PC-3 (cell line): ENCODE measurements at regions not wholly inside any gene's neighbourhood (a gene's known extent, or its start where the extent isn't known, plus 50 kb on each side); places are given as distances from the start of the nearest gene placed in this dataset.
"Not testable (repeated sequence)": the region's sequence is repeated elsewhere in the genome, so short reads cannot be mapped to it uniquely, and the experiment has no call there.

Experiments used
- ATAC-seq: fragments of 200-7000 bp; cut with Tn5 transposase; 2 replicates; pipeline ENCODE4 v1.9.1; 2020; ENCODE audit warnings: mild to moderate bottlenecking, moderate library complexity
- BruUV-seq: library from RNA; stranded (reverse); fragments of 400-500 nt; replicated peaks from 2 replicates; lab custom pipeline; 2021; lab: Mats Ljungman, UMichigan
- CTCF ChIA-PET: fragments of 300-600 bp; sonication (Branson Sonifier 250); formaldehyde crosslinking; loops from one replicate; lab custom pipeline; 2022; ENCODE audit warnings: antibody characterized with exemption; lab: Charles Lee
- POLR2A ChIA-PET: fragments of 300-600 bp; sonication (Branson Sonifier 250); formaldehyde crosslinking; loops from one replicate; lab custom pipeline; 2022; ENCODE audit warnings: antibody characterized with exemption; ENCODE audit not compliant: unreplicated experiment; lab: Charles Lee
- DNase-seq: peaks from one replicate; pipeline ENCODE4 v3.0.0-alpha.2; 2015
- H2AFZ ChIP-seq: fragments of 300-600 bp; sonication (generic); 2 replicates; pipeline ENCODE4 v1.6.0; 2016; ENCODE audit warnings: antibody characterized with exemption, low read length
- H3F3A ChIP-seq: fragments of 300-600 bp; sonication (generic); one replicate; pipeline ENCODE4 v1.6.0; 2017; ENCODE audit warnings: antibody characterized with exemption, low read length, control low read depth, mild to moderate bottlenecking; ENCODE audit not compliant: unreplicated experiment
- H3K27ac ChIP-seq: fragments of 300-600 bp; sonication (generic); 2 replicates; pipeline ENCODE4 v1.5.1; 2016; ENCODE audit warnings: mild to moderate bottlenecking, low read length
- H3K27me3 ChIP-seq: fragments of 300-600 bp; sonication (generic); 2 replicates; pipeline ENCODE4 v1.6.1; 2016; ENCODE audit warnings: low read length, mixed read lengths
- H3K36me3 ChIP-seq: fragments of 300-600 bp; sonication (generic); 2 replicates; pipeline ENCODE4 v1.6.1; 2016; ENCODE audit warnings: low read depth, mixed run types, low read length, mixed read lengths
- H3K4me1 ChIP-seq: fragments of 300-600 bp; sonication (generic); 2 replicates; pipeline ENCODE4 v1.5.1; 2016; ENCODE audit warnings: low read length; ENCODE audit not compliant: insufficient read depth
- H3K4me2 ChIP-seq: fragments of 300-600 bp; sonication (generic); 2 replicates; pipeline ENCODE4 v1.6.0; 2016; ENCODE audit warnings: low read length
- H3K4me3 ChIP-seq: fragments of 300-600 bp; sonication (generic); 2 replicates; pipeline ENCODE4 v1.5.1; 2016; ENCODE audit warnings: mild to moderate bottlenecking, low read length, mixed read lengths
- H3K79me2 ChIP-seq: fragments of 300-600 bp; sonication (generic); 2 replicates; pipeline ENCODE4 v1.6.1; 2017; ENCODE audit warnings: low read length, mixed read lengths
- H3K9ac ChIP-seq: fragments of 300-600 bp; sonication (generic); 2 replicates; pipeline ENCODE4 v1.6.0; 2016; ENCODE audit warnings: mild to moderate bottlenecking, low read length
- H3K9me2 ChIP-seq: fragments of 300-600 bp; sonication (generic); replicated peaks from 2 replicates; pipeline ENCODE4 v1.6.1; 2016; ENCODE audit warnings: mixed run types, low read length, mixed read lengths
- H3K9me3 ChIP-seq: fragments of 300-600 bp; sonication (generic); 2 replicates; pipeline ENCODE4 v1.6.1; 2016; ENCODE audit warnings: low read length, mixed read lengths
- H4K20me1 ChIP-seq: fragments of 300-600 bp; sonication (generic); 2 replicates; pipeline ENCODE4 v1.6.1; 2016; ENCODE audit warnings: low read length, mixed read lengths
- EZH2 ChIP-seq: fragments of 300-600 bp; sonication (generic); IDR thresholded peaks from one replicate; pipeline ENCODE4 v1.6.1; 2017; ENCODE audit warnings: antibody characterized with exemption, mild to moderate bottlenecking, low read length; ENCODE audit not compliant: unreplicated experiment
- EZH2phosphoT487 ChIP-seq: fragments of 300-600 bp; sonication (generic); IDR thresholded peaks from 2 replicates; pipeline ENCODE4 v1.6.1; 2018; ENCODE audit warnings: mild to moderate bottlenecking, antibody characterized with exemption, low read length, borderline replicate concordance
- intact Hi-C: fragments of 100-400 bp; cut with micrococcal nuclease; formaldehyde crosslinking; loops from 2 replicates; pipeline ENCODE4 v1.9.0; 2023
- TF ChIP-seq, protein P1 (sequence below): fragments of 300-600 bp; sonication (generic); conservative IDR thresholded peaks from 2 replicates; pipeline ENCODE4 v1.5.1; 2017; ENCODE audit warnings: antibody characterized with exemption, low read depth, mild to moderate bottlenecking, low read length

DNA sequence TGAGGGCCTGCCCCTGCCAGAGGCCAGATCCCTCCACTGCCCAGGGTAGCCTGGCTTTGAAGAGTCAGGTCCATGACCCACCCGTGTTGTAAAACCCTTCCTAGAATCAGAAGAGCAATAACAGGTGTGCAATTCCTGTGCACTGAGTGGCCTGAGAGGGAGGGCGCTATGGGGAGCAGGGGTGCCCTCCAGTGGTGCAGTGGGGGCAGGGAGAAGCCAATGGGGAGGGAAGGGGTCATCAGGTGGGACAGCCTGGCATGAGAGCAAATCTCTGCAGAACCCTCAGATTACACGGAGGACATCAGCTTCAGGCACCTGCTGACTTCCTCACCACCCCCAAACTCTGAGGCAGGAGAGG, 72.9 kb upstream of the ZNF469 start:
- Histone ChIP-seq H3K9ac (no peak overlapping the region), H3K4me2 (no peak overlapping the region), H3K4me3 (no peak overlapping the region), H3K27ac (no peak overlapping the region), H3K27me3 (no peaks in the 10 kb centered on the region), H3K79me2 (no peaks in the 10 kb centered on the region), H3K9me3 (no peaks in the 10 kb centered on the region), H3K36me3 (no peaks in the 10 kb centered on the region), H3K9me2 (no peaks in the 10 kb centered on the region), H2AFZ (no peak overlapping the region), H3K4me1 (peaks cover 4% of the 10 kb centered on the region; the same call in 1 of the 2 replicates), H4K20me1 (no peaks in the 10 kb centered on the region), H3F3A (no peaks in the 10 kb centered on the region)
- TF ChIP-seq, protein P1, sequence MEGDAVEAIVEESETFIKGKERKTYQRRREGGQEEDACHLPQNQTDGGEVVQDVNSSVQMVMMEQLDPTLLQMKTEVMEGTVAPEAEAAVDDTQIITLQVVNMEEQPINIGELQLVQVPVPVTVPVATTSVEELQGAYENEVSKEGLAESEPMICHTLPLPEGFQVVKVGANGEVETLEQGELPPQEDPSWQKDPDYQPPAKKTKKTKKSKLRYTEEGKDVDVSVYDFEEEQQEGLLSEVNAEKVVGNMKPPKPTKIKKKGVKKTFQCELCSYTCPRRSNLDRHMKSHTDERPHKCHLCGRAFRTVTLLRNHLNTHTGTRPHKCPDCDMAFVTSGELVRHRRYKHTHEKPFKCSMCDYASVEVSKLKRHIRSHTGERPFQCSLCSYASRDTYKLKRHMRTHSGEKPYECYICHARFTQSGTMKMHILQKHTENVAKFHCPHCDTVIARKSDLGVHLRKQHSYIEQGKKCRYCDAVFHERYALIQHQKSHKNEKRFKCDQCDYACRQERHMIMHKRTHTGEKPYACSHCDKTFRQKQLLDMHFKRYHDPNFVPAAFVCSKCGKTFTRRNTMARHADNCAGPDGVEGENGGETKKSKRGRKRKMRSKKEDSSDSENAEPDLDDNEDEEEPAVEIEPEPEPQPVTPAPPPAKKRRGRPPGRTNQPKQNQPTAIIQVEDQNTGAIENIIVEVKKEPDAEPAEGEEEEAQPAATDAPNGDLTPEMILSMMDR: peak; percentile 52
- TF ChIP-seq EZH2: no peak
- intact Hi-C loops: no loop called here
- no peak; the same call in 1 of the 2 replicates for ATAC-seq
- ChIA-PET POLR2A (no interaction called here), CTCF (no interaction called here)
- no TSS peak for BruUV-seq
- peak; percentile 13 for DNase-seq

DNA sequence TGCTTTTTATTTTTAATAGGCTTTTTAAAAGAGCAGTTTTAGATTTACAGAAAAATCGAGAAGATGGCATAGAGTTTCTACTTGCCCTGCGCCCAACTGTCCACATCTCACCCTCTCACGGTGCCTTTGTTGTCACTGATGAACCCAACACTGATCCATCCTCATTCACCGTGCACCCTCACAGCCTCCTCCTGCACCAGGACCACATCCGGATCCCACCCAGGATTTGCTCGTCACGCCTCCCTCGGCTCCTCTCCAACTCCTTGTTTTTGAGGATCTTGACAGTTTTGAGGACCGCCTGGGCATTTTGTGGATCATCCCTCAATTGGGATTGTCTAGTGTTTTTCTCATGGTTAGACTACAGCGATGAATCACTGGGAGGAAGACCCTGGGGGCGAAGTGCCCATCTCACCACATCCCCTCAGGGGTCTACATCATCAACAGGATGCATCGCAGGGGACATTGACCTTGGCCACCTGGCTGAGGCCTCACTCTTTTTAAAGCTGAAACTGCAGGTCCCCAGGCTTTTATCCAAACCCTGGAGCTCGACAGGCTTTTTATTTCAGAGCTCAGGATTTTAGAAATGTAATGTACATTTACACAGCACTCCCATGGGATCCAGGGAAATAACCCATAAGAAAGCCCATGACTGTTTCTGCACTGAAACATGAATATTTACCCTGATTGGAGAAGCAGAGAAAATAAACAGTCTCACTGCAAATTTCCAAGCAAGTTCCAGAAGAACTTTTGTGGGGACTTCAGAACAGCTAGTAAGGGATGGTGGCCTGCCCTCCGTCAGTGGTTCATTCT, 71.8 kb upstream of the ZNF469 start:
- Histone ChIP-seq H3K4me1 (peaks cover 12% of the 10 kb centered on the region), H3K27me3 (no peaks in the 10 kb centered on the region), H3K9me3 (no peaks in the 10 kb centered on the region), H3K4me3 (no peak overlapping the region), H3K36me3 (no peaks in the 10 kb centered on the region), H3K27ac (no peak overlapping the region), H3K4me2 (no peak overlapping the region), H3K79me2 (no peaks in the 10 kb centered on the region), H2AFZ (no peak overlapping the region), H3K9me2 (no peaks in the 10 kb centered on the region), H3K9ac (no peak overlapping the region), H3F3A (no peaks in the 10 kb centered on the region), H4K20me1 (no peaks in the 10 kb centered on the region)
- ATAC-seq: no peak
- TF ChIP-seq, protein P1: no peak
- TF ChIP-seq EZH2phosphoT487 (no peak), EZH2 (no peak)
- BruUV-seq: no TSS peak
- ChIA-PET POLR2A (no interaction called here), CTCF (no interaction called here)
- intact Hi-C loops: no loop called here
- DNase-seq: no peak

DNA sequence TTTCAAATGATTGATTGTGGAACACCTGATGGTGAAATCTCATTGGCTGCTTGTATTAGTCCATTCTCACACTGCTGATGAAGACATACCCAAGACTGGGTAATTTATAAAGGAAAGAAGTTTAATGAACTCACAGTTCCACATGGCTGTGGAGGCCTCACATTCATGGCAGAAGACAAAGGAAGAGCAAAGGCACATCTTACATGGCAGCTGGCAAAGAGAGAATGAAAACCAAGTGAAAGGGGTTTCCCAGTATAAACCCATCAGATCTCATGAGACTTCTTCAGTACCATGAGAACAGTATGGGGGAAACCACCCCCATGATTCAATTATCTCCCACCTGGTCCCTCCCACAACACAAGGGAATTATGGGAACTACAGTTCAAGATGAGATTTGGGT, 70.9 kb upstream of the ZNF469 start:
- BruUV-seq, H3K9me3 ChIP-seq, H3K27me3 ChIP-seq, H3K9ac ChIP-seq, H3K9me2 ChIP-seq, CTCF ChIA-PET, H3K27ac ChIP-seq, H3K4me3 ChIP-seq, H3K79me2 ChIP-seq, H4K20me1 ChIP-seq, DNase-seq, H3F3A ChIP-seq, H3K4me2 ChIP-seq, H3K36me3 ChIP-seq, H2AFZ ChIP-seq, intact Hi-C loops, POLR2A ChIA-PET, ATAC-seq: not testable (repeated sequence)
- peaks cover 16% of the 10 kb centered on the region for H3K4me1 ChIP-seq
